Naive B cell (primary cell): ENCODE measurements at regions not wholly inside any gene's neighbourhood (a gene's known extent, or its start where the extent isn't known, plus 50 kb on each side); places are given as distances from the start of the nearest gene placed in this dataset.
"Not testable (repeated sequence)": the region's sequence is repeated elsewhere in the genome, so short reads cannot be mapped to it uniquely, and the experiment has no call there.

Source experiments
- ATAC-seq, 2 donors: fragments of 150-1000 bp; cut with Tn5 transposase; 2 replicates each; pipeline ENCODE4 v1.10.0; 2021; ENCODE audit warnings: low read depth in 2 of 2, mild to moderate bottlenecking in 2 of 2, moderate library complexity in 2 of 2
- DNase-seq: peaks from one replicate; pipeline ENCODE4 v3.0.0; 2022
- H3K27ac Mint-ChIP-seq, 6 donors: one replicate each; pipeline ENCODE4 v1.8.0; 2020 to 2022; ENCODE audit warnings: mild to moderate bottlenecking in 6 of 6, mixed read lengths in 6 of 6, moderate library complexity in 5 of 6, inconsistent platforms in 2 of 6
- H3K27me3 Mint-ChIP-seq, 3 donors: one replicate each; pipeline ENCODE4 v1.8.0; 2021 to 2022; ENCODE audit warnings: mixed read lengths in 3 of 3, mild to moderate bottlenecking in 1 of 3
- H3K36me3 Mint-ChIP-seq, 2 donors: one replicate each; pipeline ENCODE4 v1.8.0; 2020 to 2022; ENCODE audit warnings: mixed read lengths in 2 of 2, inconsistent platforms in 1 of 2, mild to moderate bottlenecking in 1 of 2
- H3K4me1 Mint-ChIP-seq, 3 donors: one replicate each; pipeline ENCODE4 v1.8.0; 2020 to 2022; ENCODE audit warnings: mixed read lengths in 3 of 3, inconsistent platforms in 1 of 3, mild to moderate bottlenecking in 1 of 3, moderate library complexity in 1 of 3
- H3K4me3 Mint-ChIP-seq, 8 donors: one replicate each; pipeline ENCODE4 v1.8.0; 2020 to 2022; ENCODE audit warnings: mild to moderate bottlenecking in 8 of 8, mixed read lengths in 8 of 8, moderate library complexity in 8 of 8, inconsistent platforms in 2 of 8
- H3K9me3 Mint-ChIP-seq, 7 donors: one replicate each; pipeline ENCODE4 v1.8.0; 2020 to 2022; ENCODE audit warnings: mixed read lengths in 7 of 7, mild to moderate bottlenecking in 5 of 7, inconsistent platforms in 2 of 7, moderate library complexity in 1 of 7

- peaks cover 0 to 5% (median 2%) of the 10 kb centered on the region in 7 donors for H3K9me3 Mint-ChIP-seq
- no peaks in the 10 kb centered on the region for H3K36me3 Mint-ChIP-seq
- ATAC-seq (no peak), DNase-seq (no peak)
- no peaks in the 10 kb centered on the region for H3K4me1 Mint-ChIP-seq
- no peak overlapping the region for H3K4me3 Mint-ChIP-seq
- H3K27me3 Mint-ChIP-seq = no peaks in the 10 kb centered on the region
- no peak overlapping the region for H3K27ac Mint-ChIP-seq
Measured at GRCh38 chr1:105416261-105416660, 1640.2 kb upstream of the PRMT6 start.

- no peak overlapping the region for H3K4me3 Mint-ChIP-seq
- no peak overlapping the region for H3K27ac Mint-ChIP-seq
- DNase-seq = no peak
- peaks cover 0 to 4% (median 0%) of the 10 kb centered on the region in 7 donors for H3K9me3 Mint-ChIP-seq
- H3K27me3 Mint-ChIP-seq = no peaks in the 10 kb centered on the region
- no peak for ATAC-seq
- no peaks in the 10 kb centered on the region for H3K4me1 Mint-ChIP-seq
- H3K36me3 Mint-ChIP-seq = no peaks in the 10 kb centered on the region
Measured at GRCh38 chr1:105419030-105419429, 1637.4 kb upstream of the PRMT6 start.

DNA sequence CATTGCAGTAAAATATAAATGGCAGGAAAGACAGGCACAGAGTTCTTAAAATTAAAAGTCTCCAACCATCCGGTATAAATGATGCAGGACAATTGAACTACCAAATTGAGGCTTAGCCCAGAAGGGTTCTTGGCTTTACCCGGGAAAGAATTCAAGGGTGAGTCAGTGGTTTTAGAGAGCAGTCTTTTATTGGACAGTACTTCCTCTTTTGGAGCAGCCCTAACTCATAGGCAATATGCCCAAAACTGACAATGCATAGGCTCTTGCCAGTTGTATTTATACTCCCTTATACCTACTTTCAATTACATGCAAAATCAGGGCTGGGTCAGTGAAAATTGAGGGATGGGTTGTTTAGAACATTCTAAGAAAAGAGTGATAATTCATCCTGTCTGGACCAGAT, 1628.9 kb upstream of the PRMT6 start:
- H3K9me3 Mint-ChIP-seq = no peaks in the 10 kb centered on the region
- no peak for DNase-seq
- H3K27ac Mint-ChIP-seq = no peak overlapping the region
- ATAC-seq = no peak
- H3K4me3 Mint-ChIP-seq = no peak overlapping the region
- no peaks in the 10 kb centered on the region for H3K27me3 Mint-ChIP-seq
- no peaks in the 10 kb centered on the region for H3K36me3 Mint-ChIP-seq
- H3K4me1 Mint-ChIP-seq = no peaks in the 10 kb centered on the region

- H3K9me3 Mint-ChIP-seq = peaks cover 0 to 1% (median 0%) of the 10 kb centered on the region in 7 donors
- DNase-seq = no peak
- H3K36me3 Mint-ChIP-seq = no peaks in the 10 kb centered on the region
- H3K27me3 Mint-ChIP-seq = no peaks in the 10 kb centered on the region
- no peak for ATAC-seq
- no peak overlapping the region for H3K4me3 Mint-ChIP-seq
- peak overlapping the region in 1 of 6 donors; percentile 36 for H3K27ac Mint-ChIP-seq
- no peaks in the 10 kb centered on the region for H3K4me1 Mint-ChIP-seq
Measured at GRCh38 chr1:105436589-105437259, 1619.8 kb upstream of the PRMT6 start.

DNA sequence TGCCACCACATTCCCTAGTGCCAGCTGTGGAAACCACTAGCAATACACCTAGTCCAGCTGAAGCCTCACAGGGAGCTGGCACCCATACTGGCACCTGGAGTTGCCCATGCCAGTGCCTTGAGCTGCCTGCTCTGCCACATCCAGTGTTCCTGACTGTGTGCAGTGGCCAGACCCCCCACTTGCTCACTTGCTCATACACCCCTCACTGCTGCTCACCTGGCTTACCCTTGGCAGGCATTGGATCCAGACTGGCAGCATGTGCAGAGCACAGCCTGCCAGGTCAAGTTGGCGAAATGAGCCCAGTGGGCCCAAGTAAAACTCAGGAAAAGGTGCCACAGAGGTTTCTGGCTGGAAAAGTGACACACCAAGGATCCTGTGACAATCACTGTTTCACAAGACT, 1618.6 kb upstream of the PRMT6 start:
- H3K9me3 Mint-ChIP-seq = peaks cover 0 to 1% (median 0%) of the 10 kb centered on the region in 7 donors
- DNase-seq (no peak), ATAC-seq (no peak)
- H3K4me1 Mint-ChIP-seq = no peaks in the 10 kb centered on the region
- no peak overlapping the region for H3K4me3 Mint-ChIP-seq
- H3K27ac Mint-ChIP-seq = no peak overlapping the region
- no peaks in the 10 kb centered on the region for H3K27me3 Mint-ChIP-seq
- H3K36me3 Mint-ChIP-seq = no peaks in the 10 kb centered on the region

DNA sequence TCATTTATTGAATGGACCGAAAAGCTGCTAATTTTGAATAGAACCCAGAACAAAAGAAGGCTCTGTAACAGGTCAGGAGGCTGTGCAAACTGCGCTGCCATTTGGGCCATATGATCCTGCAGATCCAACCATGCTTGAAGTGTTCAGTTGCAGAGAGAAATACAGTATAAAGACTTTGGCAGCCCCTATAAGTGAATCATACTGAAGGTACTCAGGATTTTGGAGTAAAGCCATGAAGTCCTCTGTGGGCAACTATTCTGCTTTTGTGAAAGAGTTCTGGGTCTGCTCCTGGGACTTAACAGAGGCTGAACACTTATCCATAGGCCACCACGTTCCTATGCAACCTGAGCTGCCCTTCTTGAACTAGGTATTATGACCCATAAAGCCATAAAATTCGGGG, 1613.6 kb upstream of the PRMT6 start:
- Mint-ChIP-seq H3K4me1 (no peaks in the 10 kb centered on the region), H3K4me3 (no peak overlapping the region), H3K9me3 (peaks cover 0 to 10% (median 3%) of the 10 kb centered on the region in 7 donors), H3K27ac (no peak overlapping the region), H3K27me3 (no peaks in the 10 kb centered on the region), H3K36me3 (no peaks in the 10 kb centered on the region)
- no peak for DNase-seq
- ATAC-seq = no peak

- no peaks in the 10 kb centered on the region for H3K4me1 Mint-ChIP-seq
- H3K27me3 Mint-ChIP-seq = no peaks in the 10 kb centered on the region
- no peak overlapping the region for H3K4me3 Mint-ChIP-seq
- no peaks in the 10 kb centered on the region for H3K36me3 Mint-ChIP-seq
- DNase-seq (no peak), ATAC-seq (no peak)
- no peak overlapping the region for H3K27ac Mint-ChIP-seq
- H3K9me3 Mint-ChIP-seq = peaks cover 0 to 3% (median 0%) of the 10 kb centered on the region in 7 donors
Measured at GRCh38 chr1:105459759-105460158, 1596.7 kb upstream of the PRMT6 start.

GRCh38 chr1:105462308-105462707, 1594.2 kb upstream of the PRMT6 start:
- Mint-ChIP-seq H3K4me1 (no peaks in the 10 kb centered on the region), H3K4me3 (no peak overlapping the region), H3K27ac (no peak overlapping the region), H3K9me3 (peaks cover 0 to 3% (median 0%) of the 10 kb centered on the region in 7 donors), H3K27me3 (no peaks in the 10 kb centered on the region), H3K36me3 (no peaks in the 10 kb centered on the region)
- DNase-seq (no peak), ATAC-seq (no peak)

- no peak for DNase-seq
- H3K4me3 Mint-ChIP-seq = no peak overlapping the region
- H3K4me1 Mint-ChIP-seq = no peaks in the 10 kb centered on the region
- H3K27me3 Mint-ChIP-seq = no peaks in the 10 kb centered on the region
- peaks cover 0 to 2% (median 0%) of the 10 kb centered on the region in 7 donors for H3K9me3 Mint-ChIP-seq
- H3K27ac Mint-ChIP-seq = no peak overlapping the region
- no peaks in the 10 kb centered on the region for H3K36me3 Mint-ChIP-seq
- no peak for ATAC-seq
Measured at GRCh38 chr1:105467549-105467948, 1588.9 kb upstream of the PRMT6 start.

- not testable (repeated sequence) for H3K4me3 Mint-ChIP-seq, DNase-seq, H3K4me1 Mint-ChIP-seq, H3K27ac Mint-ChIP-seq, H3K9me3 Mint-ChIP-seq, H3K36me3 Mint-ChIP-seq, H3K27me3 Mint-ChIP-seq, ATAC-seq
Measured at GRCh38 chr1:105470541-105470940, 1585.9 kb upstream of the PRMT6 start.

- Mint-ChIP-seq H3K27ac (no peak overlapping the region), H3K36me3 (no peaks in the 10 kb centered on the region), H3K9me3 (peaks cover 0 to 8% (median 0%) of the 10 kb centered on the region in 7 donors), H3K4me1 (no peaks in the 10 kb centered on the region), H3K4me3 (no peak overlapping the region), H3K27me3 (no peaks in the 10 kb centered on the region)
- DNase-seq (no peak), ATAC-seq (no peak)
Measured at GRCh38 chr1:105483436-105483835, 1573.0 kb upstream of the PRMT6 start.

GRCh38 chr1:105485207-105485606, 1571.3 kb upstream of the PRMT6 start:
- Mint-ChIP-seq H3K27ac (no peak overlapping the region), H3K4me3 (no peak overlapping the region), H3K36me3 (no peaks in the 10 kb centered on the region), H3K9me3 (peaks cover 0 to 8% (median 0%) of the 10 kb centered on the region in 7 donors), H3K27me3 (no peaks in the 10 kb centered on the region), H3K4me1 (no peaks in the 10 kb centered on the region)
- ATAC-seq (no peak), DNase-seq (no peak)

- Mint-ChIP-seq H3K4me3 (no peak overlapping the region), H3K9me3 (peaks cover 0 to 4% (median 0%) of the 10 kb centered on the region in 7 donors), H3K27me3 (no peaks in the 10 kb centered on the region), H3K27ac (no peak overlapping the region), H3K4me1 (no peaks in the 10 kb centered on the region), H3K36me3 (no peaks in the 10 kb centered on the region)
- DNase-seq (no peak), ATAC-seq (no peak)
Measured at GRCh38 chr1:105492921-105493320, 1563.6 kb upstream of the PRMT6 start.

GRCh38 chr1:105516068-105516467, 1540.4 kb upstream of the PRMT6 start:
- H3K36me3 Mint-ChIP-seq = no peaks in the 10 kb centered on the region
- ATAC-seq = no peak
- H3K4me3 Mint-ChIP-seq = no peak overlapping the region
- no peaks in the 10 kb centered on the region for H3K27me3 Mint-ChIP-seq
- H3K9me3 Mint-ChIP-seq = peaks cover 0 to 3% (median 0%) of the 10 kb centered on the region in 7 donors
- H3K4me1 Mint-ChIP-seq = no peaks in the 10 kb centered on the region
- DNase-seq = no peak
- H3K27ac Mint-ChIP-seq = no peak overlapping the region

DNA sequence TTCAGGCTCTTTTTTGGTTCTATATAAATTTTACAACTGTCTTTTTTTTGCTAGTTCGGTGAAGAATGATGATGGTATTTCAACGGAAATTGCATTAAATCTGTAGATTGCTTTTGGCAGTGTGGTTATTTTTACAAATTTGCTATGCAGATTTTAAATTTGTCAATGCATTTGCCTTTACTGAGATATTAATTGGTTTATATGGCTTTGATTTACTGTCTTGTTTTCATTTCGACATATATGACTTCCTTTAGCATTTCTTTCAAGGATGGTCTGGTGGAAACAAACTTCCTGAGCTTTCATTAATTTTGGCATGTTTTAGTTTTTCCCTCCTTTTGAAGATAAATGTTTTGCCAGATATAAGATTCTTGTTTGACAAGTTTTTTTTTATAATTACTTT, 1522.5 kb upstream of the PRMT6 start:
- Mint-ChIP-seq H3K27me3 (no peaks in the 10 kb centered on the region), H3K4me3 (no peak overlapping the region), H3K36me3 (no peaks in the 10 kb centered on the region), H3K4me1 (no peaks in the 10 kb centered on the region), H3K27ac (no peak overlapping the region), H3K9me3 (peaks cover 0 to 20% (median 8%) of the 10 kb centered on the region in 7 donors)
- ATAC-seq (no peak), DNase-seq (no peak)
